Activated CD4-positive, alpha-beta T cell treated with anti-CD3 and anti-CD28 coated beads, Interleukin-2, amount 10 ng/mL, durations not matched to agents 24 days and 14 days (primary cell): ENCODE measurements at regions not wholly inside any gene's neighbourhood (a gene's known extent, or its start where the extent isn't known, plus 50 kb on each side); places are given as distances from the start of the nearest gene placed in this dataset.

Experiments
- DNase-seq: peaks from one replicate; pipeline ENCODE4 v3.0.0; 2022
- H3K27ac Mint-ChIP-seq: one replicate; pipeline ENCODE4 v1.8.0; 2022; ENCODE audit warnings: mild to moderate bottlenecking, mixed read lengths
- H3K27me3 Mint-ChIP-seq: one replicate; pipeline ENCODE4 v1.8.0; 2022; ENCODE audit warnings: mixed read lengths
- H3K36me3 Mint-ChIP-seq: one replicate; pipeline ENCODE4 v1.8.0; 2022; ENCODE audit warnings: low read depth, mild to moderate bottlenecking, mixed read lengths
- H3K4me1 Mint-ChIP-seq: one replicate; pipeline ENCODE4 v1.8.0; 2021; ENCODE audit warnings: mixed read lengths
- H3K4me3 Mint-ChIP-seq: one replicate; pipeline ENCODE4 v1.8.0; 2022; ENCODE audit warnings: mild to moderate bottlenecking, moderate library complexity, mixed read lengths
- H3K9me3 Mint-ChIP-seq: one replicate; pipeline ENCODE4 v1.8.0; 2021; ENCODE audit warnings: mixed read lengths
- intact Hi-C: fragments of 100-400 bp; cut with micrococcal nuclease; formaldehyde crosslinking; loops from one replicate; pipeline ENCODE4 v1.15.1; 2023

DNA sequence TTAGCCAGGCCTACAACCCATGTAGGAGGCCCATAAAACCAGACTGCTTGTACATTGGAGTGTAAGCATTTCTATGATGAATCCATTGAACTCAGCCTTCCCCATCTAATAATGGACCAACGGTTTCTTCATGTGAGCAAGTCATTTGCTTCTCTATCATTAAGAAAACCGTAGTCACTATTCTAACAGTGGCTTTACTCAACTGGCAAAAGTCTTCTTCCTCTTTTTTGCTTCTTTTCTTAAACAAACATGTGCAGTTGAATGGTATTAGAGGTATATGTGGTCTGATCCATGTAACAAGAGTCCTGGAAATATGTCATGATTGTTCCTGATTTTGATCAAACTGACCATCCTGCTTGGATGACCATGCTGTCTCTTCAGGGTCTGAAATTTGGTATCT lies 132.4 kb upstream of the STXBP5 start:
- no peaks in the 10 kb centered on the region for H3K27me3 Mint-ChIP-seq
- peaks cover 14% of the 10 kb centered on the region for H3K9me3 Mint-ChIP-seq
- no peak for DNase-seq
- no peak overlapping the region for H3K4me3 Mint-ChIP-seq
- H3K36me3 Mint-ChIP-seq, result no peaks in the 10 kb centered on the region
- no peak overlapping the region for H3K27ac Mint-ChIP-seq
- no peaks in the 10 kb centered on the region for H3K4me1 Mint-ChIP-seq
- intact Hi-C loops, result no loop called here

DNA sequence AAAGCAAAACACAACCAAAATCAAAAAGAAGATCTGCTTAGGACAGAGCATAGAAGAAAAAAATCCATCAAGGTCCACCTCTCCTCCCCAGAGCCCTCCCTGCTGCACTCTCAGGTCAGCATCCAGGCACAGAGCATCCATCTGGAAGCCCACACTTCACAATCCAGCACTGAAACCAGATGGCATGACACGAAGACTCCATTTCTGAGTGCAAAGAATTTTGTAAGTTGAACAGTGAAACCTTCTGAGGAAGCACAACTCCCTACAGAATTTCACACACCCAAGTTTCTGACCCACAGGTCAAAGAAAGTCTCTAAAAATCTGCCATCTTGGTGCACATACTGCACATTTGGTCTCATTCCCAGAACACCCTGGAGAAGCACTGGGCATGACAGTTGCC lies 128.8 kb upstream of the STXBP5 start:
- no peaks in the 10 kb centered on the region for H3K9me3 Mint-ChIP-seq
- DNase-seq, result no peak
- no peaks in the 10 kb centered on the region for H3K36me3 Mint-ChIP-seq
- H3K27ac Mint-ChIP-seq, result no peak overlapping the region
- no peaks in the 10 kb centered on the region for H3K4me1 Mint-ChIP-seq
- H3K4me3 Mint-ChIP-seq, result no peak overlapping the region
- intact Hi-C loops, result no loop called here
- H3K27me3 Mint-ChIP-seq, result no peaks in the 10 kb centered on the region

DNA sequence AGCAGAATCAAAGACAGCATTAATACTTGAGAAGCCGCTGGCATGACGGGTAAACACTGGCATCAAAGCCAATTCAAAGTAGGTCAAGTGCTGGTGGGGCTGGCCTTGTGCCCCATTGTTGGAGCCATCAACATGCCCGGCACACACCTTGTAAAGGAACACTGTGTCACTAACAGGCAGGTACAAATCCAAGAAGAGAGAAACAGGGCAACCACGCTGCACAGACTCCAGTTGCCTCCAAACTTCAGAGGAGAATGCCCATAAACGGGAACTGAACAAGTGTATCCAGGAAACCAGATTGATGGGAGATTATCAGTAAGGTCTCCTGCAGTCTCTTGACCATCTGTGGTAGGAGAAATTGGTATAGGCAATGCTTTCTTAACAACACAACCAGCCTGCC lies 127.0 kb upstream of the STXBP5 start:
- Mint-ChIP-seq H3K36me3 (no peaks in the 10 kb centered on the region), H3K27ac (no peak overlapping the region), H3K4me3 (no peak overlapping the region), H3K4me1 (no peaks in the 10 kb centered on the region), H3K9me3 (no peaks in the 10 kb centered on the region), H3K27me3 (no peaks in the 10 kb centered on the region)
- intact Hi-C loops, result no loop called here
- no peak for DNase-seq

DNA sequence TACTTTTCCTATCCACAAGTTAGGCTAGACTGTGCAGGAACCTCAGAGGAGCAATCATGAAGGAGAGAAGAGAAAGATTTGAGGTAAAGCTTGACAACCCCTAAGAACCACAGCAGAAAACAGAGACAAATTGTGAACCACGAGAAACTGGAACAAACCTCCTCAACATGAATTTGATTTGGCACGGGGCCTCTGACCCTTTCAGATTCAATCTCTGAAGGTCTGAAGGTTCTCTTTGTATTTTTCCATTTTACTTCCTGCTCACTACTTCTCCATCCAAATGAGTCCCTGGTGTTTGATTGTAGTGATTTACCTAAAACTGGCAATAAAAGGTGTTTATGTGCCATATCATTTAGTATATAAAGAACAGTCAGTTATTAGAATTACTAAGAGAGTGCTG lies 126.1 kb upstream of the STXBP5 start:
- no peak overlapping the region for H3K4me3 Mint-ChIP-seq
- no peak overlapping the region for H3K27ac Mint-ChIP-seq
- DNase-seq, result no peak
- no peaks in the 10 kb centered on the region for H3K36me3 Mint-ChIP-seq
- peaks cover 2% of the 10 kb centered on the region for H3K27me3 Mint-ChIP-seq
- no peaks in the 10 kb centered on the region for H3K9me3 Mint-ChIP-seq
- H3K4me1 Mint-ChIP-seq, result no peaks in the 10 kb centered on the region
- intact Hi-C loops, result no loop called here

DNA sequence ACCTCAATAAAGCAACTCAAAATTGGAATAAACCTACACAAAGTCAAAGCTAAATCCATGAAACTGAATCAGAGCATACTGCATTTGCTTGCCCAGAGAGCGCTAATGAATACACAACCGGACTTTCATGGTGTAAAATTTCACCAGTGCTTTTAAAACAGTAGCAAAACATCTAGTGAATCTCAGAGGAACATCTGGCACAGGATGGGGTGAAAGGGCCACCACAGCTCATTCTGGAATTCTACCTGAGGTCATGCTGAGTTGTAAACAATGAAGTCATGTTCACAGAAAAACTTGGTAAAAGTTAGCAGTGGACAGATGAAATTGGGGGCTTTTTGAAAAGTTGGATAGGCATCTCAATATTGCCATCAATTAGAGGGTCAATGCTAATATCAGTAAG lies 125.6 kb upstream of the STXBP5 start:
- Mint-ChIP-seq H3K9me3 (no peaks in the 10 kb centered on the region), H3K36me3 (no peaks in the 10 kb centered on the region), H3K4me1 (no peaks in the 10 kb centered on the region), H3K27me3 (peaks cover 2% of the 10 kb centered on the region), H3K4me3 (no peak overlapping the region), H3K27ac (no peak overlapping the region)
- intact Hi-C loops, result no loop called here
- no peak for DNase-seq

GRCh38 chr6:147080225-147080624 lies 124.0 kb upstream of the STXBP5 start:
- H3K4me1 Mint-ChIP-seq, result no peaks in the 10 kb centered on the region
- H3K27ac Mint-ChIP-seq, result no peak overlapping the region
- H3K9me3 Mint-ChIP-seq, result peaks cover 3% of the 10 kb centered on the region
- H3K27me3 Mint-ChIP-seq, result peaks cover 4% of the 10 kb centered on the region
- DNase-seq, result no peak
- no peak overlapping the region for H3K4me3 Mint-ChIP-seq
- intact Hi-C loops, result no loop called here
- no peaks in the 10 kb centered on the region for H3K36me3 Mint-ChIP-seq

GRCh38 chr6:147081076-147081609 lies 123.1 kb upstream of the STXBP5 start:
- Mint-ChIP-seq H3K4me3 (no peak overlapping the region), H3K36me3 (no peaks in the 10 kb centered on the region), H3K27me3 (peaks cover 4% of the 10 kb centered on the region), H3K9me3 (peaks cover 3% of the 10 kb centered on the region), H3K27ac (no peak overlapping the region), H3K4me1 (no peaks in the 10 kb centered on the region)
- intact Hi-C loops, result no loop called here
- no peak for DNase-seq

DNA sequence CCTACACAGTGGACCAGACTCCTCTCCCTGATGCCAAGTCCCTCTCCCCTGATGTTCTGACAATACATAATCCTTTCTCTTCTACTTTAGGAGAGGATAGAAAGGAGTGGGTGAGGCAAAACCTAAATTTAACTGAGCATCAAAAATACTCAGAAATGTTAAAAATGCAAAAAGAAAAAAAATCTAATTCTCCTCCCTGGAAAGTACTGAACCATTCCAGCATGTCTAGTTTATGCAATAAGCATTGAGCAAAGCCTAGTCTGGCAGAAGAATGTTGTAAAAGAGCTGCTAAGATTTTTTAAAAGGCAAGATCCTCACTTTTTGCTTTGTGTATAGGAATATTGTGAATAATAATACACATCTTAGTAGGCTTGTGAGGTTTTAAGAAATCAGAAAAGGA lies 116.6 kb upstream of the STXBP5 start:
- DNase-seq, result no peak
- Mint-ChIP-seq H3K27ac (no peak overlapping the region), H3K27me3 (peaks cover 6% of the 10 kb centered on the region), H3K9me3 (peaks cover 9% of the 10 kb centered on the region), H3K36me3 (no peaks in the 10 kb centered on the region), H3K4me1 (no peaks in the 10 kb centered on the region), H3K4me3 (no peak overlapping the region)
- intact Hi-C loops, result no loop called here

DNA sequence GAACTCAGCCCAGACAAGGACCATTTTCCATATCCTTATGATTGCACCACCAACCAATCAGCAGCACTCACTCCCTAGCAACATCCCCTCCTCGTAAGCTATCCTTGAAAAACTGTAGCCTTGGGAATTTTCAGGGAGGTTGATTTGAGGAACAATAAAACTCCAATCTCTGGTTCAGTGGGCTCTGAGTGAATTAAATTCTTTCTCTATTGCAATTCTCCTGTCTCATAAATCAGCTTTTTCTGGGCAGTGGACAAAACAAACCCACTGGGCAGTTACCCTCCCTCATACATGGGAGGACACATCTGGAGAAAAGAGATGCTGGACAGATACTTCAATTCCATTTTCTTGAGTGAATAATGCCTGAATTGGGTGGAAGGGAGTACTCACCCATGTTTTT lies 115.4 kb upstream of the STXBP5 start:
- Mint-ChIP-seq H3K27me3 (peaks cover 3% of the 10 kb centered on the region), H3K4me1 (no peaks in the 10 kb centered on the region), H3K27ac (no peak overlapping the region), H3K4me3 (no peak overlapping the region), H3K36me3 (no peaks in the 10 kb centered on the region), H3K9me3 (peaks cover 9% of the 10 kb centered on the region)
- intact Hi-C loops, result no loop called here
- DNase-seq, result no peak

DNA sequence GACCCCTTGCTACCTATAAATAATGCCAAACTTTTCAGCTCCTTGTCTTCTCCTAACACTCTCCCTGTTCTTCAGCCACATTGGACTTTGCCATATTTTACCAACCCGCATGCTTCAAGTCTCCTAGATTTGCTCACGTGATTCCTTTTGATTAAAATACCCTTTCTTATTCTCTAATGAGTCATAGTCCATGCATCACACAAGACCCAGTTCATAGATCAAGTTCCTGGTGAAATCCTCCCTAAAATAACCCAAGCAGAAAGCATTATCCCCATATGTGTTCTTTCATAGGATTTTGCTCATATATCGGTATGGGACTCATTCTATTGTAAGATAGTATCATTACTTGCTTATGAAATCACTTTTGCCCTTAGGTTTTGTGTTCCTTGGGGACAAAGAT lies 108.9 kb upstream of the STXBP5 start:
- H3K27ac Mint-ChIP-seq, result no peak overlapping the region
- no peak for DNase-seq
- no peaks in the 10 kb centered on the region for H3K27me3 Mint-ChIP-seq
- H3K36me3 Mint-ChIP-seq, result no peaks in the 10 kb centered on the region
- no peaks in the 10 kb centered on the region for H3K4me1 Mint-ChIP-seq
- intact Hi-C loops, result no loop called here
- no peak overlapping the region for H3K4me3 Mint-ChIP-seq
- peaks cover 3% of the 10 kb centered on the region for H3K9me3 Mint-ChIP-seq

DNA sequence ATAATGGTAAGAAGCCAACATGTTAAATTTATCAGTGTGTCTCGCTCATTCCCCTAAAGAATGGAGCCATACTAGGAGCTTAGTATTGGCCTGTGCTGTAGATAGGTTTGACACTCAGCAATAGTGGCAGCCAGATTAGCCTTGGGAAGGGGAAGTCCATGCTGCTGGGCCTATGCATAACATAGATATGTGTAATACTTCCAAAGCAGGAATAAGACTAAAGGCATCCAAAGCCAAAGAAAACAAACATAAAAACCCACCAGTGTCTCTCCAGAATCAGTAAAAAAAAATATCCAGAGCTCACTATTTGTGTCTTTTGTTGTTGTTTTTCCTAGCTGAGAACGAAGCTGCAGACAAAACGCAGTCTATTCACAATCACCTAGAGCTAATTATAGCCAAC lies 104.2 kb upstream of the STXBP5 start:
- no peaks in the 10 kb centered on the region for H3K27me3 Mint-ChIP-seq

DNA sequence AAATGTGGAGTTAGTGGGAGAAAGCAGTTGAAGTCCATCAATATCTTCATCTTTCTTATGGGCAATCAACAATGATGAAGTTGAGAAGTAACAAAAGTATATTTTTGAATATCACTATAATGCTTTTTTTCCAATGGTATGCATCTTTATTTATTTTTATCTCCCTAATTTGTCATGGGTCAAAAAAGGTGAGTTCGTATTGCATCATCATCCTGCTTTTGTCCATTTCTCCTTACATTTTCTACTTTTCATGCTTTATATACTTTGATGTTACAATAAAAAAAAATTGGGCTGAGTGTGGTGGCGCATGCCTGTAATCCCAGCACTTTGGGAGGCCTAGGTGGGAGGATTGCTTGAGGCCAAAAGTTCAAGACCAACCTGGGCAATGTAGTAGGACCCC lies 101.2 kb upstream of the STXBP5 start:
- no peak overlapping the region for H3K27ac Mint-ChIP-seq
- no peaks in the 10 kb centered on the region for H3K36me3 Mint-ChIP-seq
- H3K4me3 Mint-ChIP-seq, result no peak overlapping the region
- H3K4me1 Mint-ChIP-seq, result peaks cover 10% of the 10 kb centered on the region
- no peaks in the 10 kb centered on the region for H3K27me3 Mint-ChIP-seq
- H3K9me3 Mint-ChIP-seq, result no peaks in the 10 kb centered on the region
- DNase-seq, result no peak
- intact Hi-C loops, result no loop called here

More for the DNA sequence above, 104.2 kb upstream of the STXBP5 start:
- Mint-ChIP-seq H3K36me3 (no peaks in the 10 kb centered on the region), H3K4me3 (no peak overlapping the region), H3K4me1 (peaks cover 2% of the 10 kb centered on the region), H3K9me3 (no peaks in the 10 kb centered on the region), H3K27ac (no peak overlapping the region)
- no peak for DNase-seq
- intact Hi-C loops, result no loop called here

DNA sequence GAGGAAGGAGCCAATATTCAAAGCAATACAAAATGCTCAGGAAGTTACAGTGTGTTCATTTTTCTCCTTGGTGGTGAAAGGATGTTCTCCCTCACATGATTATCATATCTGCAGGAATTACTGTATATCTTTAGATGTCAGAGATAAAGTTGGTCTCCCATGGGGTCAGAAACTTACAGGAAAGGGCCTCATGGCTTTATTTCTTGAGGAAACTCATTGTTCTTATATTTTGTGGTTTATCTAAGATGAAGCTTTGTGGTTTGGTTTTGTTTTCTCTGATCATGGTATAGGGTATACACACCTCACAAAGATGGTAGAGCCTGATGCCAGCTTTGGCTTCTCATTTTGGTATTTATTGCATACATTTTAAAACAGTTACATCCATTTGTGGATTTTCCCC lies 100.5 kb upstream of the STXBP5 start:
- Mint-ChIP-seq H3K4me1 (peaks cover 10% of the 10 kb centered on the region), H3K27ac (no peak overlapping the region), H3K36me3 (no peaks in the 10 kb centered on the region), H3K4me3 (no peak overlapping the region), H3K27me3 (no peaks in the 10 kb centered on the region), H3K9me3 (peaks cover 2% of the 10 kb centered on the region)
- intact Hi-C loops, result no loop called here
- DNase-seq, result no peak

- no peak overlapping the region for H3K27ac Mint-ChIP-seq
- H3K4me3 Mint-ChIP-seq, result no peak overlapping the region
- H3K27me3 Mint-ChIP-seq, result no peaks in the 10 kb centered on the region
- peaks cover 18% of the 10 kb centered on the region for H3K4me1 Mint-ChIP-seq
- intact Hi-C loops, result no loop called here
- no peaks in the 10 kb centered on the region for H3K36me3 Mint-ChIP-seq
- H3K9me3 Mint-ChIP-seq, result peaks cover 7% of the 10 kb centered on the region
- DNase-seq, result no peak
Measured at GRCh38 chr6:147105786-147106185, 98.4 kb upstream of the STXBP5 start.

- H3K36me3 Mint-ChIP-seq, result no peaks in the 10 kb centered on the region
- intact Hi-C loops, result no loop called here
- no peak overlapping the region for H3K4me3 Mint-ChIP-seq
Measured at GRCh38 chr6:147106759-147107401, 97.3 kb upstream of the STXBP5 start.

More at GRCh38 chr6:147106759-147107401, 97.3 kb upstream of the STXBP5 start:
- Mint-ChIP-seq H3K9me3 (peaks cover 7% of the 10 kb centered on the region), H3K27ac (no peak overlapping the region), H3K4me1 (peaks cover 18% of the 10 kb centered on the region), H3K27me3 (no peaks in the 10 kb centered on the region)
- no peak for DNase-seq
